HCT116 (cell line): ENCODE measurements at regions not wholly inside any gene's neighbourhood (a gene's known extent, or its start where the extent isn't known, plus 50 kb on each side); places are given as distances from the start of the nearest gene placed in this dataset.

Experiments
- ATAC-seq: fragments of 200-7000 bp; cut with Tn5 transposase; 2 replicates; pipeline ENCODE4 v1.9.1; 2020; ENCODE audit warnings: mild to moderate bottlenecking, moderate library complexity
- BruUV-seq: library from RNA; stranded (reverse); fragments of 400-500 nt; replicated peaks from 2 replicates; lab custom pipeline; 2021; lab: Mats Ljungman, UMichigan
- CTCF ChIA-PET: fragments of 300-600 bp; sonication (Branson Sonifier 250); formaldehyde crosslinking; loops from one replicate; lab custom pipeline; 2021; ENCODE audit warnings: antibody characterized with exemption; lab: Charles Lee
- POLR2A ChIA-PET: fragments of 300-600, 350-600 bp; sonication (Branson Sonifier 250); formaldehyde crosslinking; loops from one replicate; lab custom pipeline; 2021; ENCODE audit warnings: antibody characterized with exemption; lab: Charles Lee
- RAD21 ChIA-PET, 2 experiments: fragments of 300-600 bp; sonication (Branson Sonifier 250); formaldehyde crosslinking; loops; one replicate each; lab custom pipeline; 2023; ENCODE audit warnings: low total read pairs in 2 of 2; ENCODE audit not compliant: uncharacterized antibody in 2 of 2, unreplicated experiment in 2 of 2, low non-redundant PET in 1 of 2; lab: Charles Lee
- DNase-seq: peaks from one replicate; pipeline ENCODE4 v3.0.0-alpha.2; 2010; ENCODE audit warnings: low read depth, low spot score
- H2AFZ ChIP-seq: fragments of 200-600 bp; shearing (Covaris generic), sonication (generic); 2 replicates; pipeline ENCODE4 v1.6.1; 2017; ENCODE audit warnings: low read depth, mixed run types, mixed read lengths, antibody characterized with exemption, low read length; ENCODE audit not compliant: poor library complexity, severe bottlenecking
- H3K27ac ChIP-seq: 2 replicates; pipeline ENCODE4 v1.5.1; 2012; ENCODE audit warnings: low read depth, low read length
- H3K27me3 ChIP-seq: fragments of 200-600 bp; sonication (generic); 2 replicates; pipeline ENCODE4 v1.6.1; 2016; ENCODE audit warnings: mixed run types, low read length, mixed read lengths; ENCODE audit not compliant: insufficient read depth
- H3K36me3 ChIP-seq, 2 experiments: fragments of 200-500 bp in 1 of 2; fragments of 200-600 bp in 1 of 2; sonication (Bioruptor generic) in 1 of 2; sonication (generic) in 1 of 2; 2 replicates each; pipeline versions ENCODE4 v1.5.1 to v1.6.1; 2014 to 2016; ENCODE audit warnings: low read length in 2 of 2, inconsistent platforms in 1 of 2, mixed read lengths in 1 of 2, mixed run types in 1 of 2; ENCODE audit not compliant: insufficient read depth in 2 of 2, control insufficient read depth in 1 of 2
- H3K4me1 ChIP-seq, 2 experiments: fragments of 200-600 bp in 1 of 2; sonication (generic) in 1 of 2; 2 replicates each; pipeline versions ENCODE4 v1.5.1 to v1.6.1; 2012 to 2017; ENCODE audit warnings: low read length in 2 of 2, inconsistent platforms in 1 of 2, mild to moderate bottlenecking in 1 of 2, mixed read lengths in 1 of 2, mixed run types in 1 of 2, moderate library complexity in 1 of 2; ENCODE audit not compliant: insufficient read depth in 2 of 2, control insufficient read depth in 1 of 2
- H3K4me2 ChIP-seq: fragments of 200-600 bp; sonication (generic); 2 replicates; pipeline ENCODE4 v1.6.1; 2017; ENCODE audit warnings: mixed run types, low read length, mixed read lengths
- H3K4me3 ChIP-seq, 2 experiments: fragments of 200-600 bp in 1 of 2; sonication (generic) in 1 of 2; replicated peaks in 1 of 2; 2 replicates each; pipeline ENCODE4 v1.5.1; 2011 to 2016; ENCODE audit warnings: low read length in 2 of 2, control low read depth in 1 of 2, low read depth in 1 of 2, mild to moderate bottlenecking in 1 of 2, mixed read lengths in 1 of 2, mixed run types in 1 of 2
- H3K79me2 ChIP-seq: fragments of 200-600 bp; sonication (generic); 2 replicates; pipeline ENCODE4 v1.6.1; 2017; ENCODE audit warnings: mild to moderate bottlenecking, mixed run types, low read length, moderate library complexity, mixed read lengths; ENCODE audit not compliant: insufficient read depth
- H3K9ac ChIP-seq: fragments of 200-600 bp; sonication (generic); 2 replicates; pipeline ENCODE4 v1.6.1; 2016; ENCODE audit warnings: low read length, mixed read lengths
- H3K9me2 ChIP-seq: fragments of 200-600 bp; sonication (generic), shearing (Covaris generic); 2 replicates; pipeline ENCODE4 v1.6.1; 2017; ENCODE audit warnings: mixed run types, mild to moderate bottlenecking, moderate library complexity; ENCODE audit not compliant: insufficient read depth
- H3K9me3 ChIP-seq, 2 experiments: fragments of 200-500 bp in 1 of 2; fragments of 200-600 bp in 1 of 2; sonication (Bioruptor generic) in 1 of 2; sonication (generic) in 1 of 2; 2 replicates each; pipeline ENCODE4 v1.6.1; 2014 to 2017; ENCODE audit warnings: low read length in 2 of 2, mixed read lengths in 2 of 2, inconsistent platforms in 1 of 2, low read depth in 1 of 2, mild to moderate bottlenecking in 1 of 2, mixed run types in 1 of 2, moderate library complexity in 1 of 2; ENCODE audit not compliant: control insufficient read depth in 1 of 2, insufficient read depth in 1 of 2
- H4K20me1 ChIP-seq: fragments of 200-600 bp; sonication (generic), shearing (Covaris generic); 2 replicates; pipeline ENCODE4 v1.6.1; 2017; ENCODE audit warnings: mixed run types, mild to moderate bottlenecking, moderate library complexity; ENCODE audit not compliant: insufficient read depth
- CBX3 ChIP-seq: IDR thresholded peaks from 2 replicates; pipeline ENCODE4 v1.6.1; 2012; ENCODE audit warnings: low read depth
- CEBPB ChIP-seq: IDR thresholded peaks from 2 replicates; pipeline ENCODE4 v1.6.1; 2012; ENCODE audit warnings: low read depth
- EGR1 ChIP-seq: IDR thresholded peaks from 2 replicates; pipeline ENCODE4 v1.6.1; 2012; ENCODE audit warnings: low read depth
- ELF1 ChIP-seq: IDR thresholded peaks from 2 replicates; pipeline ENCODE4 v1.6.1; 2012; ENCODE audit warnings: low read depth, borderline replicate concordance
- JUND ChIP-seq: IDR thresholded peaks from 2 replicates; pipeline ENCODE4 v1.6.1; 2012
- POLR2AphosphoS5 ChIP-seq: IDR thresholded peaks from 2 replicates; pipeline ENCODE4 v1.6.1; 2011; ENCODE audit warnings: mild to moderate bottlenecking, low read depth, low read length, moderate library complexity
- RAD21 ChIP-seq: IDR thresholded peaks from 2 replicates; pipeline ENCODE4 v1.6.1; 2012; ENCODE audit warnings: low read depth, mild to moderate bottlenecking
- REST ChIP-seq: IDR thresholded peaks from 2 replicates; pipeline ENCODE4 v1.6.1; 2012; ENCODE audit warnings: low read depth
- SP1 ChIP-seq: IDR thresholded peaks from 2 replicates; pipeline ENCODE4 v1.6.1; 2012; ENCODE audit warnings: low read depth
- SRF ChIP-seq: IDR thresholded peaks from 2 replicates; pipeline ENCODE4 v1.6.1; 2012; ENCODE audit warnings: low read depth
- TCF7L2 ChIP-seq: IDR thresholded peaks from 2 replicates; pipeline ENCODE4 v1.7.0; 2011; ENCODE audit warnings: borderline replicate concordance, inconsistent platforms; ENCODE audit not compliant: insufficient read depth, insufficient read length; ENCODE audit errors: extremely low read depth
- YY1 ChIP-seq: IDR thresholded peaks from 2 replicates; pipeline ENCODE4 v1.6.1; 2011; ENCODE audit warnings: low read length, low read depth, moderate library complexity, mild to moderate bottlenecking; ENCODE audit not compliant: insufficient replicate concordance; ENCODE audit errors: extremely low read depth
- ZBTB33 ChIP-seq: IDR thresholded peaks from 2 replicates; pipeline ENCODE4 v1.6.1; 2011; ENCODE audit warnings: mild to moderate bottlenecking, low read length, moderate library complexity; ENCODE audit not compliant: insufficient replicate concordance; ENCODE audit errors: extremely low read depth
- ZFX ChIP-seq: fragments of 450-650 bp; IDR thresholded peaks from 2 replicates; pipeline ENCODE4 v1.6.1; 2017
- intact Hi-C: fragments of 100-400 bp; cut with micrococcal nuclease; formaldehyde crosslinking; loops from 2 replicates; pipeline ENCODE4 v1.10.0; 2022
- TF ChIP-seq, protein P1 (sequence below), 3 experiments: fragments of 200-600 bp in 1 of 3; sonication (generic) in 1 of 3; IDR thresholded peaks in 2 of 3; conservative IDR thresholded peaks in 1 of 3; 2 replicates each; pipeline ENCODE4 v1.5.1; 2012 to 2017; ENCODE audit warnings: low read depth in 2 of 3, low read length in 2 of 3, antibody characterized with exemption in 1 of 3, borderline replicate concordance in 1 of 3, control low read depth in 1 of 3, mild to moderate bottlenecking in 1 of 3, mixed read lengths in 1 of 3, mixed run types in 1 of 3, moderate library complexity in 1 of 3; ENCODE audit not compliant: insufficient read depth in 1 of 3
- TF ChIP-seq, protein P2 (sequence below): IDR thresholded peaks from 2 replicates; pipeline ENCODE4 v1.6.1; 2012
- TF ChIP-seq, protein P3 (sequence below): IDR thresholded peaks from 2 replicates; pipeline ENCODE4 v1.6.1; 2012

GRCh38 chr14:83196236-83196635 is 1662.6 kb upstream of the SEL1L start:
- ChIA-PET RAD21 (no interaction called here), POLR2A (no interaction called here), CTCF (no interaction called here)
- intact Hi-C loops: no loop called here
- no peaks in the 10 kb centered on the region for H4K20me1 ChIP-seq
- no peaks in the 10 kb centered on the region for H3K79me2 ChIP-seq
- DNase-seq: no peak
- TF ChIP-seq, protein P1, sequence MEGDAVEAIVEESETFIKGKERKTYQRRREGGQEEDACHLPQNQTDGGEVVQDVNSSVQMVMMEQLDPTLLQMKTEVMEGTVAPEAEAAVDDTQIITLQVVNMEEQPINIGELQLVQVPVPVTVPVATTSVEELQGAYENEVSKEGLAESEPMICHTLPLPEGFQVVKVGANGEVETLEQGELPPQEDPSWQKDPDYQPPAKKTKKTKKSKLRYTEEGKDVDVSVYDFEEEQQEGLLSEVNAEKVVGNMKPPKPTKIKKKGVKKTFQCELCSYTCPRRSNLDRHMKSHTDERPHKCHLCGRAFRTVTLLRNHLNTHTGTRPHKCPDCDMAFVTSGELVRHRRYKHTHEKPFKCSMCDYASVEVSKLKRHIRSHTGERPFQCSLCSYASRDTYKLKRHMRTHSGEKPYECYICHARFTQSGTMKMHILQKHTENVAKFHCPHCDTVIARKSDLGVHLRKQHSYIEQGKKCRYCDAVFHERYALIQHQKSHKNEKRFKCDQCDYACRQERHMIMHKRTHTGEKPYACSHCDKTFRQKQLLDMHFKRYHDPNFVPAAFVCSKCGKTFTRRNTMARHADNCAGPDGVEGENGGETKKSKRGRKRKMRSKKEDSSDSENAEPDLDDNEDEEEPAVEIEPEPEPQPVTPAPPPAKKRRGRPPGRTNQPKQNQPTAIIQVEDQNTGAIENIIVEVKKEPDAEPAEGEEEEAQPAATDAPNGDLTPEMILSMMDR (IDR thresholded peaks at IDR 0.05 in 2 of 3, conservative IDR thresholded peaks at IDR 0.05 in 1 of 3; ENCODE audit: borderline replicate concordance in 1 of 3, insufficient read depth in 1 of 3, low read depth in 2 of 3, low read length in 2 of 3): no peak
- TF ChIP-seq RAD21 (no peak), EGR1 (no peak), POLR2AphosphoS5 (no peak), TCF7L2 (no peak), CBX3 (no peak), ZFX (no peak), ELF1 (no peak), JUND (no peak), ZBTB33 (no peak), CEBPB (no peak), YY1 (no peak), SRF (no peak), SP1 (no peak), REST (no peak)
- TF ChIP-seq, protein P2, sequence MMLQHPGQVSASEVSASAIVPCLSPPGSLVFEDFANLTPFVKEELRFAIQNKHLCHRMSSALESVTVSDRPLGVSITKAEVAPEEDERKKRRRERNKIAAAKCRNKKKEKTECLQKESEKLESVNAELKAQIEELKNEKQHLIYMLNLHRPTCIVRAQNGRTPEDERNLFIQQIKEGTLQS: no peak
- TF ChIP-seq, protein P3, sequence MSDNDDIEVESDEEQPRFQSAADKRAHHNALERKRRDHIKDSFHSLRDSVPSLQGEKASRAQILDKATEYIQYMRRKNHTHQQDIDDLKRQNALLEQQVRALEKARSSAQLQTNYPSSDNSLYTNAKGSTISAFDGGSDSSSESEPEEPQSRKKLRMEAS: no peak
- H3K27ac ChIP-seq: no peak overlapping the region
- H3K4me2 ChIP-seq: no peak overlapping the region
- H3K4me3 ChIP-seq: no peak overlapping the region
- no peak for ATAC-seq
- peaks cover 4 to 6% of the 10 kb centered on the region in 2 experiments; a peak in 2 of 4 replicates for H3K9me3 ChIP-seq
- no peak overlapping the region for H2AFZ ChIP-seq
- no peaks in the 10 kb centered on the region for H3K36me3 ChIP-seq
- H3K27me3 ChIP-seq: no peaks in the 10 kb centered on the region
- H3K4me1 ChIP-seq: no peaks in the 10 kb centered on the region
- no TSS peak for BruUV-seq
- H3K9me2 ChIP-seq: no peaks in the 10 kb centered on the region
- H3K9ac ChIP-seq: no peak overlapping the region
